Lung (tissue), 11 donors: ENCODE measurements at regions not wholly inside any gene's neighbourhood (a gene's known extent, or its start where the extent isn't known, plus 50 kb on each side); places are given as distances from the start of the nearest gene placed in this dataset.

Experiments
- ATAC-seq: fragments of 200-7000 bp; cut with Tn5 transposase; one replicate; pipeline ENCODE4 v1.9.1; 2020; ENCODE audit warnings: moderate number of reproducible peaks; ENCODE audit not compliant: insufficient read depth, low FRiP score
- DNase-seq, 3 donors: peaks; one replicate each; pipeline ENCODE4 v3.0.0-alpha.2; 2013 to 2017
- H3K27ac ChIP-seq, 2 donors: one replicate each; pipeline ENCODE4 v1.5.1; 2013; ENCODE audit warnings: mild to moderate bottlenecking in 2 of 2, moderate library complexity in 2 of 2, control low read depth in 1 of 2, inconsistent platforms in 1 of 2, low read depth in 1 of 2, low read length in 1 of 2
- H3K27me3 ChIP-seq, 3 donors: one replicate each; pipeline ENCODE4 v1.5.1; 2013; ENCODE audit warnings: low read length in 2 of 3; ENCODE audit not compliant: control insufficient read depth in 3 of 3, insufficient read depth in 3 of 3
- H3K36me3 ChIP-seq, 4 donors: one replicate each; pipeline ENCODE4 v1.5.1; 2013; ENCODE audit warnings: low read length in 4 of 4, mild to moderate bottlenecking in 1 of 4, moderate library complexity in 1 of 4; ENCODE audit not compliant: control insufficient read depth in 4 of 4, insufficient read depth in 4 of 4
- H3K4me1 ChIP-seq, 5 donors: one replicate each; pipeline ENCODE4 v1.5.1; 2013; ENCODE audit warnings: low read length in 5 of 5, mild to moderate bottlenecking in 2 of 5, moderate library complexity in 1 of 5; ENCODE audit not compliant: control insufficient read depth in 5 of 5, insufficient read depth in 5 of 5
- H3K4me3 ChIP-seq: one replicate; pipeline ENCODE4 v1.5.1; 2013; ENCODE audit warnings: mild to moderate bottlenecking, control low read depth, moderate library complexity
- H3K9ac ChIP-seq, 2 donors: one replicate each; pipeline ENCODE4 v1.5.1; 2013; ENCODE audit warnings: low read length in 2 of 2, control low read depth in 1 of 2; ENCODE audit not compliant: insufficient read depth in 1 of 2
- H3K9me3 ChIP-seq, 4 donors: one replicate each; pipeline ENCODE4 v1.5.1; 2013; ENCODE audit warnings: low read length in 3 of 4, mild to moderate bottlenecking in 1 of 4, moderate library complexity in 1 of 4; ENCODE audit not compliant: control insufficient read depth in 4 of 4, insufficient read depth in 3 of 4
- CTCF ChIP-seq: IDR thresholded peaks from 2 replicates; pipeline ENCODE4 v1.5.1; 2012; ENCODE audit warnings: mild to moderate bottlenecking; ENCODE audit errors: control extremely low read depth, extremely low read depth
- WGBS, 2 donors: extraction: QIAGEN DNeasy Blood & Tissue Kit; methylation state at CpG; one replicate each; pipeline ENCODE4 v1.1.7; 2013; 5-methylcytosine and 5-hydroxymethylcytosine counted together
- donor health status: control.
- donor health status: control.
- donor health status: Bipolar disorder and iron deficiency.
- donor health status: healthy.
- donor health status: DM: yes; HTN: yes; CAD: no.

GRCh38 chr22:49433717-49434611, 393.7 kb downstream of the BRD1 start:
- Histone ChIP-seq H3K36me3 (no peaks in the 10 kb centered on the region), H3K27me3 (peaks cover 2 to 13% (median 2%) of the 10 kb centered on the region in 3 donors), H3K4me3 (no peak overlapping the region), H3K4me1 (no peaks in the 10 kb centered on the region), H3K9ac (no peak overlapping the region), H3K9me3 (peaks cover 0 to 12% (median 0%) of the 10 kb centered on the region in 4 donors), H3K27ac (no peak overlapping the region)
- no peak for ATAC-seq
- TF ChIP-seq CTCF: no peak
- 83 to 86% methylated on average over 37 of the region's 37 CpGs for WGBS, 2 donors
- DNase-seq: no peak

GRCh38 chr22:49432897-49433443, 394.7 kb downstream of the BRD1 start:
- Histone ChIP-seq H3K9me3 (peaks cover 0 to 12% (median 0%) of the 10 kb centered on the region in 4 donors), H3K9ac (no peak overlapping the region), H3K27me3 (peaks cover 2 to 13% (median 2%) of the 10 kb centered on the region in 3 donors), H3K36me3 (no peaks in the 10 kb centered on the region), H3K4me3 (no peak overlapping the region), H3K27ac (no peak overlapping the region), H3K4me1 (no peaks in the 10 kb centered on the region)
- DNase-seq: no peak
- ATAC-seq: no peak
- no peak for TF ChIP-seq CTCF
- WGBS, 2 donors: 49 to 59% methylated on average over 10 to 12 of the region's 15 CpGs

GRCh38 chr22:49432211-49432896, 395.3 kb downstream of the BRD1 start:
- TF ChIP-seq CTCF: no peak
- no peak overlapping the region for H3K9ac ChIP-seq
- ATAC-seq (no peak), DNase-seq (no peak)
- no peaks in the 10 kb centered on the region for H3K4me1 ChIP-seq
- H3K9me3 ChIP-seq: peaks cover 0 to 12% (median 0%) of the 10 kb centered on the region in 4 donors
- WGBS, 2 donors: 51 to 72% methylated on average over 19 of the region's 19 CpGs
- no peak overlapping the region for H3K4me3 ChIP-seq
- no peak overlapping the region for H3K27ac ChIP-seq
- H3K27me3 ChIP-seq: peaks cover 2 to 11% (median 2%) of the 10 kb centered on the region in 3 donors
- no peaks in the 10 kb centered on the region for H3K36me3 ChIP-seq
